ENCODE measurements at regions not wholly inside any gene's neighbourhood (a gene's known extent, or its start where the extent isn't known, plus 50 kb on each side); places are given as distances from the start of the nearest gene placed in this dataset.
"Not testable (repeated sequence)": the region's sequence is repeated elsewhere in the genome, so short reads cannot be mapped to it uniquely, and the experiment has no call there.

- TF ChIP-seq POLR2A (IDR thresholded peaks at IDR 0.05) (peak; percentile 33), POLR2AphosphoS5 (IDR thresholded peaks at IDR 0.05) (peak in 2 of 3 donors; percentile 31 to 62)
- H3K36me3 ChIP-seq; H3K4me1 ChIP-seq; in situ Hi-C loops (cut with MboI; ENCODE audit: low pct_ligation_motif_present in 1 of 4, low pct_unique_long_range_greater_than_20kb in 1 of 4, low sequenced_read_pairs in 3 of 4); intact Hi-C loops (cut with DNase I; ENCODE audit: low total_unique reads); H3K9me3 ChIP-seq; H3K27me3 ChIP-seq: not testable (repeated sequence)
- Histone ChIP-seq H3K27ac (peak overlapping the region; percentile 50 to 85 (median 77)), H3K4me3 (peak overlapping the region in 3 of 4 donors; percentile 40 to 52 (median 50))
- 0% methylated on average over 1 of the region's 69 CpGs; no CpG with 5 or more reads in 1 of the 2 donors for WGBS, 2 donors (ENCODE audit: low coverage in 1 of 2)
- peak; percentile 69 for DNase-seq
Measured at GRCh38 chr1:149390173-149390926, 84.5 kb upstream of the NBPF19 start.

GRCh38 chr1:149390931-149391330 lies 83.9 kb upstream of the NBPF19 start:
- H3K36me3 ChIP-seq; H3K27me3 ChIP-seq; intact Hi-C loops (cut with DNase I; ENCODE audit: low total_unique reads); H3K9me3 ChIP-seq; H3K4me1 ChIP-seq; DNase-seq; in situ Hi-C loops (cut with MboI; ENCODE audit: low pct_ligation_motif_present in 1 of 4, low pct_unique_long_range_greater_than_20kb in 1 of 4, low sequenced_read_pairs in 3 of 4): not testable (repeated sequence)
- no CpG with 5 or more reads among the region's 43 CpGs for WGBS, 2 donors (ENCODE audit: low coverage in 1 of 2)
- Histone ChIP-seq H3K4me3 (peak overlapping the region in 3 of 4 donors; percentile 40 to 52 (median 50)), H3K27ac (peak overlapping the region; percentile 50 to 85 (median 77))

GRCh38 chr1:149395802-149396201 lies 79.0 kb upstream of the NBPF19 start:
- intact Hi-C loops (cut with DNase I; ENCODE audit: low total_unique reads); DNase-seq; H3K27me3 ChIP-seq; H3K27ac ChIP-seq; H3K4me3 ChIP-seq; H3K4me1 ChIP-seq; in situ Hi-C loops (cut with MboI; ENCODE audit: low pct_ligation_motif_present in 1 of 4, low pct_unique_long_range_greater_than_20kb in 1 of 4, low sequenced_read_pairs in 3 of 4); H3K9me3 ChIP-seq; H3K36me3 ChIP-seq: not testable (repeated sequence)
- 94% methylated on average over 2 of the region's 2 CpGs; no CpG with 5 or more reads in 1 of the 2 donors for WGBS, 2 donors (ENCODE audit: low coverage in 1 of 2)

GRCh38 chr1:149398527-149398926 lies 76.3 kb upstream of the NBPF19 start:
- H3K36me3 ChIP-seq; H3K27ac ChIP-seq; H3K9me3 ChIP-seq; in situ Hi-C loops (cut with MboI; ENCODE audit: low pct_ligation_motif_present in 1 of 4, low pct_unique_long_range_greater_than_20kb in 1 of 4, low sequenced_read_pairs in 3 of 4); H3K4me1 ChIP-seq; intact Hi-C loops (cut with DNase I; ENCODE audit: low total_unique reads); H3K4me3 ChIP-seq; DNase-seq; H3K27me3 ChIP-seq: not testable (repeated sequence)
- 68% methylated on average over 6 of the region's 6 CpGs; no CpG with 5 or more reads in 1 of the 2 donors for WGBS, 2 donors (ENCODE audit: low coverage in 1 of 2)

DNA sequence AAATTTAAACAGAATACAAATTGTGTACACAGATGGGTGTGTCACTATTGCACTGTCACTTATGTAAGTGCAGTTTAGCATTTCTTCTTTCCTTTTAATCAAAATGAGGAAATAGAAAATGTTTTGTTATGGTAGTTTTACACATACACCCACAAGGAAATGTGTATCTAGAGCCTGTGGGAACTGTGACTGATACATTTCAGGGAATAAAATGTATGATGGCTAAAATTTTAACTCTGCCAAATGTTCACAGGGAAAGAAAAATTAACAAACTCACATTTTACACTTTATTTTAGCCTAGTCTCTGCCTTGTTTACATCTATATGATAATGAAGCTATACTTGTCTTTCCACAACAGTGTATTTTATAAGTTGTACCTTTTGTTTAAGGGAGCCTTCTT lies 66.4 kb upstream of the NBPF19 start:
- H3K27ac ChIP-seq; in situ Hi-C loops (cut with MboI; ENCODE audit: low pct_ligation_motif_present in 1 of 4, low pct_unique_long_range_greater_than_20kb in 1 of 4, low sequenced_read_pairs in 3 of 4); H3K27me3 ChIP-seq; H3K4me3 ChIP-seq; H3K9me3 ChIP-seq; DNase-seq; intact Hi-C loops (cut with DNase I; ENCODE audit: low total_unique reads); H3K4me1 ChIP-seq; H3K36me3 ChIP-seq: not testable (repeated sequence)

GRCh38 chr1:149415373-149415772 lies 59.5 kb upstream of the NBPF19 start:
- H3K9me3 ChIP-seq; H3K27ac ChIP-seq; H3K4me1 ChIP-seq; DNase-seq; H3K27me3 ChIP-seq; intact Hi-C loops (cut with DNase I; ENCODE audit: low total_unique reads); H3K4me3 ChIP-seq; in situ Hi-C loops (cut with MboI; ENCODE audit: low pct_ligation_motif_present in 1 of 4, low pct_unique_long_range_greater_than_20kb in 1 of 4, low sequenced_read_pairs in 3 of 4); H3K36me3 ChIP-seq: not testable (repeated sequence)
- WGBS, 2 donors (ENCODE audit: low coverage in 1 of 2): 29% methylated on average over 1 of the region's 1 CpG; no CpG with 5 or more reads in 1 of the 2 donors

DNA sequence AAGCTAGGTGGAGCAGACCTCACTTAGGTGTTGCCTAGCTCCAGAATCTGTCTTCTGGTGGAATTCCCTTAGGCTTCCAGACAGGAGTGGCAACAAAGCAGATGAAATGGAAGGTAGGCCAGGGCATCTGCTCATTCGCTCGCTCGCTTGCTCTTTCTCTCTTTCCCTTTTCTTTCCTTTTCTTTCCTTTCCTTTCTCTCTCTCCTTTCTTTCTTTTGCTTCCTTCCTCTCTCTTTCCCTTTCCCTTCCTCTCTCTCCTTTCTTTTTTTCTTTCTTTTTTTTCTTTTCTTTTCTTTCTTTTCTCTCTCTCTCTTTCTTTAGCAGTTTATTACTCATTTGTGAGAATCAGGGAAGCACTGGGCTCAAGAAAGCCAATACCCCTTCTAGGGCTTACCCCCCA lies 56.1 kb upstream of the NBPF19 start:
- H3K4me3 ChIP-seq; H3K27me3 ChIP-seq; H3K27ac ChIP-seq; in situ Hi-C loops (cut with MboI; ENCODE audit: low pct_ligation_motif_present in 1 of 4, low pct_unique_long_range_greater_than_20kb in 1 of 4, low sequenced_read_pairs in 3 of 4); H3K36me3 ChIP-seq; intact Hi-C loops (cut with DNase I; ENCODE audit: low total_unique reads); H3K4me1 ChIP-seq; DNase-seq; H3K9me3 ChIP-seq: not testable (repeated sequence)
- 100% methylated on average over 3 of the region's 3 CpGs; no CpG with 5 or more reads in 1 of the 2 donors for WGBS, 2 donors (ENCODE audit: low coverage in 1 of 2)

- H3K4me3 ChIP-seq; H3K27me3 ChIP-seq; H3K9me3 ChIP-seq; intact Hi-C loops (cut with DNase I; ENCODE audit: low total_unique reads); in situ Hi-C loops (cut with MboI; ENCODE audit: low pct_ligation_motif_present in 1 of 4, low pct_unique_long_range_greater_than_20kb in 1 of 4, low sequenced_read_pairs in 3 of 4); H3K36me3 ChIP-seq; DNase-seq; H3K27ac ChIP-seq; H3K4me1 ChIP-seq: not testable (repeated sequence)
- 60 to 94% methylated on average over 3 to 4 of the region's 5 CpGs for WGBS, 2 donors (ENCODE audit: low coverage in 1 of 2)
Measured at GRCh38 chr1:149423122-149423521, 51.7 kb upstream of the NBPF19 start.

Small RNA genes in the stretch of these regions (small RNA-seq; reads per million reads assigned to genes)
- gene RF00100 (151 to 699 (median 368) reads per million in 4 donors), gene RNU1-59P (0 to 0.12 (median 0) reads per million in 4 donors)
